Neuronal stem cell (in vitro differentiated cells): ENCODE measurements at regions not wholly inside any gene's neighbourhood (a gene's known extent, or its start where the extent isn't known, plus 50 kb on each side); places are given as distances from the start of the nearest gene placed in this dataset.

ENCODE experiments used
- DNase-seq: peaks from one replicate; pipeline ENCODE4 v3.0.0-alpha.2; 2013; ENCODE audit warnings: low spot score
- H2AFZ ChIP-seq: one replicate; pipeline ENCODE4 v1.6.1; 2013; ENCODE audit warnings: mild to moderate bottlenecking, low read length, inconsistent platforms
- H2AK5ac ChIP-seq: 2 replicates; pipeline ENCODE4 v1.6.1; 2013; ENCODE audit warnings: low read depth, mild to moderate bottlenecking, inconsistent platforms, low read length, moderate library complexity, mixed read lengths
- H2BK120ac ChIP-seq: 2 replicates; pipeline ENCODE4 v1.6.1; 2013; ENCODE audit warnings: low read depth, mild to moderate bottlenecking, inconsistent platforms, low read length, moderate library complexity, mixed read lengths
- H2BK12ac ChIP-seq: one replicate; pipeline ENCODE4 v1.6.1; 2013; ENCODE audit warnings: low read length, inconsistent platforms
- H2BK15ac ChIP-seq: 2 replicates; pipeline ENCODE4 v1.6.1; 2013; ENCODE audit warnings: mild to moderate bottlenecking, low read length, inconsistent platforms, mixed read lengths
- H2BK5ac ChIP-seq: one replicate; pipeline ENCODE4 v1.6.1; 2013; ENCODE audit warnings: inconsistent platforms, mild to moderate bottlenecking, low read length, moderate library complexity
- H3K14ac ChIP-seq: one replicate; pipeline ENCODE4 v1.6.1; 2013; ENCODE audit warnings: low read length, inconsistent platforms
- H3K18ac ChIP-seq: 2 replicates; pipeline ENCODE4 v1.6.1; 2013; ENCODE audit warnings: low read length, inconsistent platforms
- H3K23ac ChIP-seq: 2 replicates; pipeline ENCODE4 v1.6.1; 2013; ENCODE audit warnings: low read depth, mild to moderate bottlenecking, mixed read lengths, low read length, inconsistent platforms; ENCODE audit not compliant: poor library complexity
- H3K27ac ChIP-seq: replicated peaks from 3 replicates; pipeline ENCODE4 v1.5.1; 2013; ENCODE audit warnings: low read length, inconsistent platforms
- H3K27me3 ChIP-seq, 3 experiments: 2 replicates each; pipeline ENCODE4 v1.6.1; 2013; ENCODE audit warnings: low read length in 3 of 3, mild to moderate bottlenecking in 2 of 3, inconsistent platforms in 1 of 3, low read depth in 1 of 3, mixed read lengths in 1 of 3, moderate library complexity in 1 of 3; ENCODE audit not compliant: control insufficient read depth in 3 of 3, insufficient read depth in 3 of 3
- H3K36me3 ChIP-seq, 2 donors: replicated peaks in 1 of 2; 2 replicates each; pipeline ENCODE4 v1.6.1; 2013; ENCODE audit warnings: low read length in 2 of 2; ENCODE audit not compliant: control insufficient read depth in 2 of 2, insufficient read depth in 2 of 2
- H3K4ac ChIP-seq: 2 replicates; pipeline ENCODE4 v1.6.1; 2013; ENCODE audit warnings: inconsistent platforms, mild to moderate bottlenecking, low read length, moderate library complexity
- H3K4me1 ChIP-seq, 2 donors: 1 replicate in 1 of 2; 2 replicates in 1 of 2; pipeline ENCODE4 v1.6.1; 2013; ENCODE audit warnings: low read length in 2 of 2, low read depth in 1 of 2; ENCODE audit not compliant: control insufficient read depth in 2 of 2, insufficient read depth in 1 of 2
- H3K4me2 ChIP-seq: one replicate; pipeline ENCODE4 v1.6.1; 2013; ENCODE audit warnings: mild to moderate bottlenecking, low read length, inconsistent platforms; ENCODE audit not compliant: insufficient read depth, poor library complexity, severe bottlenecking
- H3K4me3 ChIP-seq, 2 donors: 2 replicates each; pipeline ENCODE4 v1.5.1; 2013; ENCODE audit warnings: low read length in 2 of 2, mild to moderate bottlenecking in 2 of 2, inconsistent platforms in 1 of 2, moderate library complexity in 1 of 2
- H3K79me1 ChIP-seq: one replicate; pipeline ENCODE4 v1.6.1; 2013; ENCODE audit warnings: low read depth, mild to moderate bottlenecking, inconsistent platforms, low read length, moderate library complexity
- H3K9ac ChIP-seq: one replicate; pipeline ENCODE4 v1.6.1; 2013; ENCODE audit warnings: mild to moderate bottlenecking, low read depth, low read length, inconsistent platforms; ENCODE audit not compliant: poor library complexity
- H3K9me3 ChIP-seq, 2 donors: replicated peaks in 1 of 2; 2 replicates each; pipeline versions ENCODE3 to v1.6.1; 2013; ENCODE audit warnings: low read length in 2 of 2, mild to moderate bottlenecking in 2 of 2, inconsistent platforms in 1 of 2, low read depth in 1 of 2, mixed read lengths in 1 of 2, moderate library complexity in 1 of 2; ENCODE audit not compliant: control insufficient read depth in 2 of 2, insufficient read depth in 1 of 2
- H4K8ac ChIP-seq: one replicate; pipeline ENCODE4 v1.6.1; 2013; ENCODE audit warnings: low read depth, mild to moderate bottlenecking, inconsistent platforms, low read length, moderate library complexity
- H4K91ac ChIP-seq: one replicate; pipeline ENCODE4 v1.6.1; 2013; ENCODE audit warnings: low read length, low read depth, mild to moderate bottlenecking, inconsistent platforms; ENCODE audit not compliant: poor library complexity
- WGBS, 2 donors: extraction: QIAGEN DNeasy Blood & Tissue Kit; methylation state at CpG; one replicate each; pipeline ENCODE4 v1.1.7; 2013; ENCODE audit warnings: missing lambda C conversion rate in 2 of 2, mixed read lengths in 1 of 2; ENCODE audit not compliant: insufficient read length in 2 of 2, insufficient replicate concordance in 1 of 2; ENCODE audit errors: extremely low coverage in 2 of 2; 5-methylcytosine and 5-hydroxymethylcytosine counted together

- no peak overlapping the region for H3K4me3 ChIP-seq
- no peak overlapping the region for H2BK120ac ChIP-seq
- no peak overlapping the region for H2BK5ac ChIP-seq
- no peak overlapping the region for H3K23ac ChIP-seq
- no peak overlapping the region for H3K4me2 ChIP-seq
- H3K36me3 ChIP-seq, result no peaks in the 10 kb centered on the region
- H4K8ac ChIP-seq, result no peak overlapping the region
- no peaks in the 10 kb centered on the region for H3K79me1 ChIP-seq
- DNase-seq, result no peak
- WGBS, 2 donors, result no CpG with 5 or more reads among the region's 3 CpGs
- H2AK5ac ChIP-seq, result no peak overlapping the region
- H3K9me3 ChIP-seq, result no peaks in the 10 kb centered on the region
- H2AFZ ChIP-seq, result no peak overlapping the region
- no peak overlapping the region for H3K9ac ChIP-seq
- no peak overlapping the region for H3K4ac ChIP-seq
- H4K91ac ChIP-seq, result no peak overlapping the region
- H3K18ac ChIP-seq, result no peak overlapping the region
- peaks cover 0 to 4% of the 10 kb centered on the region in 2 donors for H3K4me1 ChIP-seq
- no peak overlapping the region for H2BK15ac ChIP-seq
- no peak overlapping the region for H3K14ac ChIP-seq
- no peaks in the 10 kb centered on the region for H3K27me3 ChIP-seq
- no peak overlapping the region for H2BK12ac ChIP-seq
- no peak overlapping the region for H3K27ac ChIP-seq
Measured at GRCh38 chr11:11072067-11072466, 214.2 kb upstream of the ZBED5 start.

GRCh38 chr11:11071486-11071885 is 213.6 kb upstream of the ZBED5 start:
- H3K36me3 ChIP-seq, result no peaks in the 10 kb centered on the region
- H3K79me1 ChIP-seq, result no peaks in the 10 kb centered on the region
- H3K27ac ChIP-seq, result no peak overlapping the region
- H2AK5ac ChIP-seq, result peak overlapping the region; percentile 40
- H4K8ac ChIP-seq, result no peak overlapping the region
- H3K4me2 ChIP-seq, result no peak overlapping the region
- H3K18ac ChIP-seq, result no peak overlapping the region
- peaks cover 0 to 4% of the 10 kb centered on the region in 2 donors for H3K4me1 ChIP-seq
- H3K9me3 ChIP-seq, result no peaks in the 10 kb centered on the region
- DNase-seq, result no peak
- no peak overlapping the region for H3K14ac ChIP-seq
- H3K27me3 ChIP-seq, result no peaks in the 10 kb centered on the region
- H3K9ac ChIP-seq, result no peak overlapping the region
- H4K91ac ChIP-seq, result no peak overlapping the region
- H2BK15ac ChIP-seq, result no peak overlapping the region
- H2BK5ac ChIP-seq, result no peak overlapping the region
- H3K4ac ChIP-seq, result no peak overlapping the region
- H3K23ac ChIP-seq, result no peak overlapping the region
- no peak overlapping the region for H3K4me3 ChIP-seq
- no CpG with 5 or more reads among the region's 1 CpG for WGBS, 2 donors
- H2BK12ac ChIP-seq, result no peak overlapping the region
- H2AFZ ChIP-seq, result no peak overlapping the region
- no peak overlapping the region for H2BK120ac ChIP-seq

GRCh38 chr11:11070976-11071375 is 213.1 kb upstream of the ZBED5 start:
- Histone ChIP-seq H2BK120ac (no peak overlapping the region), H2AFZ (no peak overlapping the region), H3K14ac (no peak overlapping the region), H3K23ac (no peak overlapping the region), H3K9me3 (no peaks in the 10 kb centered on the region), H3K4me2 (no peak overlapping the region), H2BK5ac (no peak overlapping the region), H3K4ac (no peak overlapping the region), H3K27me3 (no peaks in the 10 kb centered on the region), H3K36me3 (no peaks in the 10 kb centered on the region), H3K79me1 (no peaks in the 10 kb centered on the region), H4K91ac (no peak overlapping the region), H3K18ac (no peak overlapping the region), H3K9ac (no peak overlapping the region), H3K4me1 (peaks cover 0 to 4% of the 10 kb centered on the region in 2 donors), H2AK5ac (no peak overlapping the region), H4K8ac (no peak overlapping the region), H3K27ac (no peak overlapping the region), H2BK12ac (no peak overlapping the region), H3K4me3 (no peak overlapping the region), H2BK15ac (no peak overlapping the region)
- DNase-seq, result no peak
- no CpG with 5 or more reads among the region's 9 CpGs for WGBS, 2 donors

GRCh38 chr11:11069841-11070835 is 212.3 kb upstream of the ZBED5 start:
- Histone ChIP-seq H3K79me1 (no peaks in the 10 kb centered on the region), H3K9ac (no peak overlapping the region), H3K27me3 (no peaks in the 10 kb centered on the region), H3K27ac (no peak overlapping the region), H3K23ac (no peak overlapping the region), H2AFZ (no peak overlapping the region), H2AK5ac (no peak overlapping the region), H4K8ac (no peak overlapping the region), H2BK120ac (no peak overlapping the region), H3K9me3 (no peaks in the 10 kb centered on the region), H3K4me3 (no peak overlapping the region), H3K14ac (no peak overlapping the region), H2BK12ac (no peak overlapping the region), H2BK5ac (no peak overlapping the region), H3K36me3 (no peaks in the 10 kb centered on the region), H3K4me2 (no peak overlapping the region), H3K4me1 (peaks cover 0 to 4% of the 10 kb centered on the region in 2 donors), H3K4ac (no peak overlapping the region), H4K91ac (no peak overlapping the region), H2BK15ac (no peak overlapping the region), H3K18ac (no peak overlapping the region)
- DNase-seq, result no peak
- WGBS, 2 donors, result no CpG with 5 or more reads among the region's 9 CpGs
